Heart left ventricle (tissue), 16 donors: ENCODE measurements at regions not wholly inside any gene's neighbourhood (a gene's known extent, or its start where the extent isn't known, plus 50 kb on each side); places are given as distances from the start of the nearest gene placed in this dataset.

ENCODE experiments used
- ATAC-seq, 4 donors: fragments of 200-7000 bp; cut with Tn5 transposase; one replicate each; pipeline ENCODE4 v1.9.1; 2020 to 2022; ENCODE audit warnings: moderate library complexity in 4 of 4, mild to moderate bottlenecking in 3 of 4, moderate number of reproducible peaks in 1 of 4
- DNase-seq, 5 donors: peaks; one replicate each; pipeline ENCODE4 v3.0.0-alpha.2; 2020
- H3K27ac ChIP-seq, 12 donors: fragments of 200-600 bp; sonication (generic) in 4 of 12; one replicate each; pipeline versions ENCODE4 v1.5.0 to v1.8.0; 2016 to 2022; ENCODE audit warnings: mild to moderate bottlenecking in 2 of 12
- H3K27me3 ChIP-seq, 9 donors: fragments of 200-600 bp; sonication (generic) in 2 of 9; one replicate each; pipeline versions ENCODE4 v1.5.1 to v1.8.0; 2016 to 2022; ENCODE audit warnings: mild to moderate bottlenecking in 3 of 9
- H3K36me3 ChIP-seq, 9 donors: fragments of 200-600 bp; sonication (generic) in 2 of 9; one replicate each; pipeline versions ENCODE4 v1.5.0 to v1.8.0; 2018 to 2022; ENCODE audit warnings: mild to moderate bottlenecking in 2 of 9
- H3K4me1 ChIP-seq, 12 donors: fragments of 200-600 bp; sonication (generic) in 4 of 12; one replicate each; pipeline versions ENCODE4 v1.5.0 to v1.8.0; 2016 to 2022; ENCODE audit warnings: mild to moderate bottlenecking in 3 of 12
- H3K4me3 ChIP-seq, 12 donors: fragments of 200-600 bp; sonication (generic) in 4 of 12; one replicate each; pipeline versions ENCODE4 v1.5.0 to v1.8.0; 2017 to 2022; ENCODE audit warnings: mild to moderate bottlenecking in 9 of 12, moderate library complexity in 4 of 12
- H3K9me3 ChIP-seq, 12 donors: fragments of 200-600 bp; sonication (generic) in 4 of 12; one replicate each; pipeline versions ENCODE4 v1.5.0 to v1.8.0; 2016 to 2022; ENCODE audit warnings: mild to moderate bottlenecking in 1 of 12
- CTCF ChIP-seq, 12 donors: fragments of 200-600 bp; sonication (generic) in 4 of 12; IDR thresholded peaks; one replicate each; pipeline versions ENCODE4 v1.5.0 to v1.8.0; 2018 to 2022; ENCODE audit warnings: antibody characterized with exemption in 12 of 12, mild to moderate bottlenecking in 5 of 12
- POLR2A ChIP-seq, 2 donors: fragments of 450-650 bp; IDR thresholded peaks; one replicate each; pipeline ENCODE4 v1.6.1; 2017; ENCODE audit warnings: antibody characterized with exemption in 2 of 2, mild to moderate bottlenecking in 2 of 2, moderate library complexity in 2 of 2
- WGBS, 4 donors: extraction: QIAGEN DNeasy Blood & Tissue Kit in 2 of 4; methylation state at CpG; one replicate each; pipeline versions ENCODE4 v1.1.5 to v1.1.7; 2013 to 2018; 5-methylcytosine and 5-hydroxymethylcytosine counted together
- intact Hi-C, 10 donors: fragments of 100-400 bp; cut with DNase I; formaldehyde crosslinking; loops; one replicate each; pipeline versions ENCODE4 v1.11.1 to v1.14.2; 2022
- donor health status: ischemic (EF 13 %, LVEDD 7.1; RV severe dilation, severe dysfunction).
- donor health status: healthy with polysubstance abuse.
- donor health status: DM: no; HTN: yes; CAD: no.
- donor health status: DM: no; HTN: no; CAD: no.
- donor health status: ischemic (EF 25% LVEDD 6.9; RV normal size, moderate dysfunction).
- donor health status: ischemic (EF 25% LVEDD 5.7; RV mildly dilated, moderate dysfunction).
- donor health status: healthy.
- donor health status: DM: yes; HTN: yes; CAD: no.
- donor health status: ischemic (EF 35%, LVEDD 5.7; RV mildly dilated, moderate dysfunction).
- donor health status: nonischemic (EF 11% LVEDD 7.7; RV severe dilation, severe dysfunction).
- donor health status: DM: yes; HTN: yes; CAD: no.
- donor health status: PGD.
- donor health status: ischemic (EF 29% LVEDD 5.4; RV normal size, mild dysfunction).
- donor health status: nonischemic (EF 23%, LVEDD 6.1; RV moderate dilation, normal function).

GRCh38 chr3:24709956-24710355 lies 215.3 kb upstream of the THRB start:
- Histone ChIP-seq H3K27me3 (no peaks in the 10 kb centered on the region), H3K36me3 (no peaks in the 10 kb centered on the region), H3K4me1 (no peaks in the 10 kb centered on the region), H3K9me3 (no peaks in the 10 kb centered on the region), H3K4me3 (no peak overlapping the region), H3K27ac (no peak overlapping the region)
- intact Hi-C loops, result no loop called here
- TF ChIP-seq POLR2A (IDR thresholded peaks at IDR 0.05), result no peak
- no peak for TF ChIP-seq CTCF (IDR thresholded peaks at IDR 0.05)
- 29 to 52% (median 33%) methylated on average over 1 of the region's 1 CpG for WGBS, 4 donors
- DNase-seq (peak in 2 of 5 donors; percentile 13 to 28), ATAC-seq (peak in 3 of 4 donors; percentile 54 to 64 (median 64))

DNA sequence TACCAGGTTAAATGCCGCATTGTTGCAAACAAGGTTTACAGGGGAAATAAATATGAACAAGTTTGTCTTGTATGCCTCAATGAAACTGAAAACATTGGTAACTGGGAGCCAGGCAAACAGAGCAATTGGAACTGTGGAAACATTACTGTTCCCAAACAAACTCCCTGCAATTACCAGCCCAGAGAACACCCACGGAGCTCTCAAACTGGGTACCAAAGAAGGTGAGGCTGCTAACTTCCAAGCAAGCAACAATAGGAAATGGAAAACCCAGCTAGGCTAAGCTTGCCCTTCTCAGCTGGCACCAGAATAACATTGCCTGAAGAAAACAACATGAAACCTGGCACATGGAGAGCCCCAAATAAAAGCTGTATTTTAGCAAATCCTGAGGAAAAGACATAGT lies 218.9 kb upstream of the THRB start:
- DNase-seq, result no peak
- H3K4me1 ChIP-seq, result no peaks in the 10 kb centered on the region
- H3K27ac ChIP-seq, result no peak overlapping the region
- H3K4me3 ChIP-seq, result no peak overlapping the region
- H3K9me3 ChIP-seq, result no peaks in the 10 kb centered on the region
- 63 to 75% (median 71%) methylated on average over 2 of the region's 2 CpGs for WGBS, 4 donors
- ATAC-seq, result no peak
- H3K36me3 ChIP-seq, result no peaks in the 10 kb centered on the region
- intact Hi-C loops, result no loop called here
- no peaks in the 10 kb centered on the region for H3K27me3 ChIP-seq
- TF ChIP-seq CTCF (IDR thresholded peaks at IDR 0.05) (no peak), POLR2A (IDR thresholded peaks at IDR 0.05) (no peak)

DNA sequence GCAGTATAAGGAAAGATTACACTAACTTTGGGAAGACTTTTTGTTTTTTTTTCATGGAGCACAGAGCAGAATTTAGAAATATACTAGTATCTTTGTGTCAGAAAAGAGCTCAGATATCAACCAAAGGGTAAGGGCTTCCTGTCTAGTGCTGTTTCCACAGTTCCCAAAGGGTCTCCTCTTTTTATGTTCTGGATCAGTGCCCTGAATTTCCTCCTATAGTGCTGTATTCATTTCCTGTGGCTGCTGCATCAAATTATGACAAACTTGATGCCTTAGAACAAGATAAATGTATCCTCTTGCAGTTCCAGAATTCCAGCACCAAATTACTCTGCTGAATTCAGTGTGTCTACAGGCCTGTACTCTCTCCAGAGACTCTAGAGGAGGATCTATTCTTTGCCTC lies 219.8 kb upstream of the THRB start:
- TF ChIP-seq POLR2A (IDR thresholded peaks at IDR 0.05) (no peak), CTCF (IDR thresholded peaks at IDR 0.05) (no peak)
- H3K9me3 ChIP-seq, result no peaks in the 10 kb centered on the region
- no peaks in the 10 kb centered on the region for H3K27me3 ChIP-seq
- H3K27ac ChIP-seq, result no peak overlapping the region
- intact Hi-C loops, result no loop called here
- H3K36me3 ChIP-seq, result no peaks in the 10 kb centered on the region
- no peaks in the 10 kb centered on the region for H3K4me1 ChIP-seq
- DNase-seq (no peak), ATAC-seq (no peak)
- H3K4me3 ChIP-seq, result no peak overlapping the region

GRCh38 chr3:24715171-24715792 lies 220.6 kb upstream of the THRB start:
- Histone ChIP-seq H3K27me3 (no peaks in the 10 kb centered on the region), H3K27ac (no peak overlapping the region), H3K4me3 (no peak overlapping the region), H3K4me1 (no peaks in the 10 kb centered on the region), H3K36me3 (no peaks in the 10 kb centered on the region), H3K9me3 (no peaks in the 10 kb centered on the region)
- intact Hi-C loops, result no loop called here
- DNase-seq, result no peak
- TF ChIP-seq POLR2A (IDR thresholded peaks at IDR 0.05), result no peak
- TF ChIP-seq CTCF (IDR thresholded peaks at IDR 0.05), result no peak
- WGBS, 4 donors, result 68 to 82% (median 80%) methylated on average over 5 of the region's 5 CpGs
- ATAC-seq, result no peak
